ENCODE measurements at regions not wholly inside any gene's neighbourhood (a gene's known extent, or its start where the extent isn't known, plus 50 kb on each side); places are given as distances from the start of the nearest gene placed in this dataset.

DNA sequence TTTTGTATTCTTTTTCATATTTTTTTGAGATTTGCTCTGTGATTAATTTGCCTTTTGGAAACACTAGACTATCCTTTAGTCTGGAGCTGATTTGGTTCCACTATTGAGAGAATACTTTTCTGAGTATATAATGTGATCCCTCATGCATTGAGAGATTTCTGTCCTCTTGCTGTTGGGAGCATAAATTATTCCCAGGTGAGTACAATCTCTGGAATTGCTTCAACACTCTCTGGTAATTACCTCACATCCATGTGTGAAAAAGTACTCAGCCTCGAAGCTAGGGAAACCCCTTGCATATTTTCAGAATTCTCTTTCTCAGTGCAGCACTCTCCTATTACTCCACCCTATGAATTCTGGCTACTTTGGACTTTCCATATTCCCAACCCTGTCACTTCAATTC, 550.0 kb downstream of the RAPGEF2 start (continued):
- TF ChIP-seq, protein P1, sequence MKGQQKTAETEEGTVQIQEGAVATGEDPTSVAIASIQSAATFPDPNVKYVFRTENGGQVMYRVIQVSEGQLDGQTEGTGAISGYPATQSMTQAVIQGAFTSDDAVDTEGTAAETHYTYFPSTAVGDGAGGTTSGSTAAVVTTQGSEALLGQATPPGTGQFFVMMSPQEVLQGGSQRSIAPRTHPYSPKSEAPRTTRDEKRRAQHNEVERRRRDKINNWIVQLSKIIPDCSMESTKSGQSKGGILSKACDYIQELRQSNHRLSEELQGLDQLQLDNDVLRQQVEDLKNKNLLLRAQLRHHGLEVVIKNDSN (CRISPR knock-in tag; IDR thresholded peaks at IDR 0.05) = no peak
- TF ChIP-seq, protein P2, sequence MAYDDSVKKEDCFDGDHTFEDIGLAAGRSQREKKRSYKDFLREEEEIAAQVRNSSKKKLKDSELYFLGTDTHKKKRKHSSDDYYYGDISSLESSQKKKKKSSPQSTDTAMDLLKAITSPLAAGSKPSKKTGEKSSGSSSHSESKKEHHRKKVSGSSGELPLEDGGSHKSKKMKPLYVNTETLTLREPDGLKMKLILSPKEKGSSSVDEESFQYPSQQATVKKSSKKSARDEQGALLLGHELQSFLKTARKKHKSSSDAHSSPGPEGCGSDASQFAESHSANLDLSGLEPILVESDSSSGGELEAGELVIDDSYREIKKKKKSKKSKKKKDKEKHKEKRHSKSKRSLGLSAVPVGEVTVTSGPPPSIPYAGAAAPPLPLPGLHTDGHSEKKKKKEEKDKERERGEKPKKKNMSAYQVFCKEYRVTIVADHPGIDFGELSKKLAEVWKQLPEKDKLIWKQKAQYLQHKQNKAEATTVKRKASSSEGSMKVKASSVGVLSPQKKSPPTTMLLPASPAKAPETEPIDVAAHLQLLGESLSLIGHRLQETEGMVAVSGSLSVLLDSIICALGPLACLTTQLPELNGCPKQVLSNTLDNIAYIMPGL (CRISPR knock-in tag; IDR thresholded peaks at IDR 0.05) = no peak
- TF ChIP-seq PRRX2 (CRISPR knock-in tag; IDR thresholded peaks at IDR 0.05) (no peak), TEAD1 (CRISPR knock-in tag; IDR thresholded peaks at IDR 0.05) (no peak), CREM (CRISPR knock-in tag; IDR thresholded peaks at IDR 0.05) (no peak), FOXP1 (CRISPR knock-in tag; IDR thresholded peaks at IDR 0.05; ENCODE audit: borderline replicate concordance) (no peak), CREB1 (CRISPR knock-in tag; IDR thresholded peaks at IDR 0.05) (no peak), ZBTB21 (CRISPR knock-in tag; IDR thresholded peaks at IDR 0.05; ENCODE audit: borderline replicate concordance) (no peak)
- TF ChIP-seq, protein P3, sequence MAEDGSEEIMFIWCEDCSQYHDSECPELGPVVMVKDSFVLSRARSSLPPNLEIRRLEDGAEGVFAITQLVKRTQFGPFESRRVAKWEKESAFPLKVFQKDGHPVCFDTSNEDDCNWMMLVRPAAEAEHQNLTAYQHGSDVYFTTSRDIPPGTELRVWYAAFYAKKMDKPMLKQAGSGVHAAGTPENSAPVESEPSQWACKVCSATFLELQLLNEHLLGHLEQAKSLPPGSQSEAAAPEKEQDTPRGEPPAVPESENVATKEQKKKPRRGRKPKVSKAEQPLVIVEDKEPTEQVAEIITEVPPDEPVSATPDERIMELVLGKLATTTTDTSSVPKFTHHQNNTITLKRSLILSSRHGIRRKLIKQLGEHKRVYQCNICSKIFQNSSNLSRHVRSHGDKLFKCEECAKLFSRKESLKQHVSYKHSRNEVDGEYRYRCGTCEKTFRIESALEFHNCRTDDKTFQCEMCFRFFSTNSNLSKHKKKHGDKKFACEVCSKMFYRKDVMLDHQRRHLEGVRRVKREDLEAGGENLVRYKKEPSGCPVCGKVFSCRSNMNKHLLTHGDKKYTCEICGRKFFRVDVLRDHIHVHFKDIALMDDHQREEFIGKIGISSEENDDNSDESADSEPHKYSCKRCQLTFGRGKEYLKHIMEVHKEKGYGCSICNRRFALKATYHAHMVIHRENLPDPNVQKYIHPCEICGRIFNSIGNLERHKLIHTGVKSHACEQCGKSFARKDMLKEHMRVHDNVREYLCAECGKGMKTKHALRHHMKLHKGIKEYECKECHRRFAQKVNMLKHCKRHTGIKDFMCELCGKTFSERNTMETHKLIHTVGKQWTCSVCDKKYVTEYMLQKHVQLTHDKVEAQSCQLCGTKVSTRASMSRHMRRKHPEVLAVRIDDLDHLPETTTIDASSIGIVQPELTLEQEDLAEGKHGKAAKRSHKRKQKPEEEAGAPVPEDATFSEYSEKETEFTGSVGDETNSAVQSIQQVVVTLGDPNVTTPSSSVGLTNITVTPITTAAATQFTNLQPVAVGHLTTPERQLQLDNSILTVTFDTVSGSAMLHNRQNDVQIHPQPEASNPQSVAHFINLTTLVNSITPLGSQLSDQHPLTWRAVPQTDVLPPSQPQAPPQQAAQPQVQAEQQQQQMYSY (CRISPR knock-in tag; IDR thresholded peaks at IDR 0.05) = no peak
- TF ChIP-seq, protein P4, sequence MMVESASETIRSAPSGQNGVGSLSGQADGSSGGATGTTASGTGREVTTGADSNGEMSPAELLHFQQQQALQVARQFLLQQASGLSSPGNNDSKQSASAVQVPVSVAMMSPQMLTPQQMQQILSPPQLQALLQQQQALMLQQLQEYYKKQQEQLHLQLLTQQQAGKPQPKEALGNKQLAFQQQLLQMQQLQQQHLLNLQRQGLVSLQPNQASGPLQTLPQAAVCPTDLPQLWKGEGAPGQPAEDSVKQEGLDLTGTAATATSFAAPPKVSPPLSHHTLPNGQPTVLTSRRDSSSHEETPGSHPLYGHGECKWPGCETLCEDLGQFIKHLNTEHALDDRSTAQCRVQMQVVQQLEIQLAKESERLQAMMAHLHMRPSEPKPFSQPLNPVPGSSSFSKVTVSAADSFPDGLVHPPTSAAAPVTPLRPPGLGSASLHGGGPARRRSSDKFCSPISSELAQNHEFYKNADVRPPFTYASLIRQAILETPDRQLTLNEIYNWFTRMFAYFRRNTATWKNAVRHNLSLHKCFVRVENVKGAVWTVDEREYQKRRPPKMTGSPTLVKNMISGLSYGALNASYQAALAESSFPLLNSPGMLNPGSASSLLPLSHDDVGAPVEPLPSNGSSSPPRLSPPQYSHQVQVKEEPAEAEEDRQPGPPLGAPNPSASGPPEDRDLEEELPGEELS (CRISPR knock-in tag; IDR thresholded peaks at IDR 0.05) = no peak
- TF ChIP-seq, protein P5, sequence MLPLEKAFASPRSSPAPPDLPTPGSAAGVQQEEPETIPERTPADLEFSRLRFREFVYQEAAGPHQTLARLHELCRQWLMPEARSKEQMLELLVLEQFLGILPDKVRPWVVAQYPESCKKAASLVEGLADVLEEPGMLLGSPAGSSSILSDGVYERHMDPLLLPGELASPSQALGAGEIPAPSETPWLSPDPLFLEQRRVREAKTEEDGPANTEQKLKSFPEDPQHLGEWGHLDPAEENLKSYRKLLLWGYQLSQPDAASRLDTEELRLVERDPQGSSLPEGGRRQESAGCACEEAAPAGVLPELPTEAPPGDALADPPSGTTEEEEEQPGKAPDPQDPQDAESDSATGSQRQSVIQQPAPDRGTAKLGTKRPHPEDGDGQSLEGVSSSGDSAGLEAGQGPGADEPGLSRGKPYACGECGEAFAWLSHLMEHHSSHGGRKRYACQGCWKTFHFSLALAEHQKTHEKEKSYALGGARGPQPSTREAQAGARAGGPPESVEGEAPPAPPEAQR (CRISPR knock-in tag; IDR thresholded peaks at IDR 0.05) = no peak

DNA sequence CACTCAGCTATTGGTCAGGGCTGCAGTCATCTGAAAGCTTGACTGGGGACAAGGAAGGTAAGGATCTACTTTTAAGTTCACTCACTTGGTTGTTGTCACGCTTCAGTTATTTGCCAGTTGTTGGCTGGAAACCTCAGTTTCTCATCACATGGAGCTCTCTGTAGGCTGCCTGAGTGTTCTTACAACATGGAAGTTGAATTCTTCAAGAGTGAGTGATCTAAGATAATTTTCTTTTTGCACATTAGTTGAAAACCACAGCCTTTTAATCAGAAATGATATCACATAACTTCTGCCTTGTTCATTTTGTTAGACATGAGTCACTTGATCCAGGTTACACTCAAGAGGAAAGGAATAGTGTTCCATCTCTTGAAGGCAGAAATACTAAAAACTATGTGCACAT, 552.7 kb downstream of the RAPGEF2 start:
- no peak for ATAC-seq
- no peaks in the 10 kb centered on the region for H3K4me1 Mint-ChIP-seq

DNA sequence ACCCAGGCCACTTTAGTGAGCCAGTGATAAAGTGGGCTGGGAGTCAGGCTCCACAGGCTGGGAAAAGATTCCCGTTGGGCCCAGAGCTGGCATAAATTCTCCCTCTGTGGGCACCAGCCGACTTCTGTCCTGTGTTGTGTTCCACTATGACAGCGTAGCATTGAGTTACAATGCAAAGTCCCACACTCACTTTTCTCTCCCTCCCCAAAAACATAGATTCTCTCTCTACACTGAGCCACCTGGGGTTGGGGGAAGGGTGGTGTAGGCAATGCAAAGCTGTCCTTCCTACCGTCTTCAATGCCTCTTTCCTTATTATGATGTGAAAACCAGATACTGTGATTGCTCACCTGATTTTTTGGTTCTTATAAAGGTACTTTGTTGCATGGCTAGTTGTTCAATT, 566.2 kb downstream of the RAPGEF2 start:
- Mint-ChIP-seq H3K27ac (no peak overlapping the region), H3K4me1 (peaks cover 18% of the 10 kb centered on the region), H3K36me3 (peaks cover 4% of the 10 kb centered on the region; the same call in 1 of the 2 replicates), H3K27me3 (ENCODE audit: low read depth) (no peaks in the 10 kb centered on the region), H3K4me3 (no peak overlapping the region), H3K9me3 (peaks cover 25% of the 10 kb centered on the region)
- ChIA-PET POLR2A (no interaction called here), CTCF (no interaction called here)
- no peak for ATAC-seq
- no peak for DNase-seq (ENCODE audit: low spot score)
- TF ChIP-seq, protein P6, sequence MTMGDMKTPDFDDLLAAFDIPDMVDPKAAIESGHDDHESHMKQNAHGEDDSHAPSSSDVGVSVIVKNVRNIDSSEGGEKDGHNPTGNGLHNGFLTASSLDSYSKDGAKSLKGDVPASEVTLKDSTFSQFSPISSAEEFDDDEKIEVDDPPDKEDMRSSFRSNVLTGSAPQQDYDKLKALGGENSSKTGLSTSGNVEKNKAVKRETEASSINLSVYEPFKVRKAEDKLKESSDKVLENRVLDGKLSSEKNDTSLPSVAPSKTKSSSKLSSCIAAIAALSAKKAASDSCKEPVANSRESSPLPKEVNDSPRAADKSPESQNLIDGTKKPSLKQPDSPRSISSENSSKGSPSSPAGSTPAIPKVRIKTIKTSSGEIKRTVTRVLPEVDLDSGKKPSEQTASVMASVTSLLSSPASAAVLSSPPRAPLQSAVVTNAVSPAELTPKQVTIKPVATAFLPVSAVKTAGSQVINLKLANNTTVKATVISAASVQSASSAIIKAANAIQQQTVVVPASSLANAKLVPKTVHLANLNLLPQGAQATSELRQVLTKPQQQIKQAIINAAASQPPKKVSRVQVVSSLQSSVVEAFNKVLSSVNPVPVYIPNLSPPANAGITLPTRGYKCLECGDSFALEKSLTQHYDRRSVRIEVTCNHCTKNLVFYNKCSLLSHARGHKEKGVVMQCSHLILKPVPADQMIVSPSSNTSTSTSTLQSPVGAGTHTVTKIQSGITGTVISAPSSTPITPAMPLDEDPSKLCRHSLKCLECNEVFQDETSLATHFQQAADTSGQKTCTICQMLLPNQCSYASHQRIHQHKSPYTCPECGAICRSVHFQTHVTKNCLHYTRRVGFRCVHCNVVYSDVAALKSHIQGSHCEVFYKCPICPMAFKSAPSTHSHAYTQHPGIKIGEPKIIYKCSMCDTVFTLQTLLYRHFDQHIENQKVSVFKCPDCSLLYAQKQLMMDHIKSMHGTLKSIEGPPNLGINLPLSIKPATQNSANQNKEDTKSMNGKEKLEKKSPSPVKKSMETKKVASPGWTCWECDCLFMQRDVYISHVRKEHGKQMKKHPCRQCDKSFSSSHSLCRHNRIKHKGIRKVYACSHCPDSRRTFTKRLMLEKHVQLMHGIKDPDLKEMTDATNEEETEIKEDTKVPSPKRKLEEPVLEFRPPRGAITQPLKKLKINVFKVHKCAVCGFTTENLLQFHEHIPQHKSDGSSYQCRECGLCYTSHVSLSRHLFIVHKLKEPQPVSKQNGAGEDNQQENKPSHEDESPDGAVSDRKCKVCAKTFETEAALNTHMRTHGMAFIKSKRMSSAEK (CRISPR knock-in tag; IDR thresholded peaks at IDR 0.05; ENCODE audit: borderline replicate concordance) = no peak
- TF ChIP-seq, protein P7, sequence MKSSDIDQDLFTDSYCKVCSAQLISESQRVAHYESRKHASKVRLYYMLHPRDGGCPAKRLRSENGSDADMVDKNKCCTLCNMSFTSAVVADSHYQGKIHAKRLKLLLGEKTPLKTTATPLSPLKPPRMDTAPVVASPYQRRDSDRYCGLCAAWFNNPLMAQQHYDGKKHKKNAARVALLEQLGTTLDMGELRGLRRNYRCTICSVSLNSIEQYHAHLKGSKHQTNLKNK (CRISPR knock-in tag; IDR thresholded peaks at IDR 0.05) = no peak
- no peak for TF ChIP-seq NR3C1 (CRISPR knock-in tag; conservative IDR thresholded peaks at IDR 0.05; ENCODE audit: low read depth)
- TF ChIP-seq, protein P8, sequence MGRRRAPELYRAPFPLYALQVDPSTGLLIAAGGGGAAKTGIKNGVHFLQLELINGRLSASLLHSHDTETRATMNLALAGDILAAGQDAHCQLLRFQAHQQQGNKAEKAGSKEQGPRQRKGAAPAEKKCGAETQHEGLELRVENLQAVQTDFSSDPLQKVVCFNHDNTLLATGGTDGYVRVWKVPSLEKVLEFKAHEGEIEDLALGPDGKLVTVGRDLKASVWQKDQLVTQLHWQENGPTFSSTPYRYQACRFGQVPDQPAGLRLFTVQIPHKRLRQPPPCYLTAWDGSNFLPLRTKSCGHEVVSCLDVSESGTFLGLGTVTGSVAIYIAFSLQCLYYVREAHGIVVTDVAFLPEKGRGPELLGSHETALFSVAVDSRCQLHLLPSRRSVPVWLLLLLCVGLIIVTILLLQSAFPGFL (CRISPR knock-in tag; IDR thresholded peaks at IDR 0.05; ENCODE audit: borderline replicate concordance) = no peak

More for the DNA sequence above, 552.7 kb downstream of the RAPGEF2 start:
- Mint-ChIP-seq H3K27me3 (ENCODE audit: low read depth) (no peaks in the 10 kb centered on the region), H3K36me3 (peaks cover under 1% of the 10 kb centered on the region; the same call in 1 of the 2 replicates), H3K9me3 (peaks cover 12% of the 10 kb centered on the region), H3K27ac (no peak overlapping the region), H3K4me3 (no peak overlapping the region)
- no peak for DNase-seq (ENCODE audit: low spot score)
- POLR2A ChIA-PET = no interaction called here
- CTCF ChIA-PET = no interaction called here
- TF ChIP-seq ZNF423 (CRISPR knock-in tag; IDR thresholded peaks at IDR 0.05) (no peak), CBFB (CRISPR knock-in tag; IDR thresholded peaks at IDR 0.05; ENCODE audit: low read depth) (no peak), ZBTB21 (CRISPR knock-in tag; IDR thresholded peaks at IDR 0.05; ENCODE audit: borderline replicate concordance) (no peak), NR1H2 (CRISPR knock-in tag; IDR thresholded peaks at IDR 0.05) (no peak)

Data from WTC11 (cell line).